RWPE2 (cell line): ENCODE measurements at regions not wholly inside any gene's neighbourhood (a gene's known extent, or its start where the extent isn't known, plus 50 kb on each side); places are given as distances from the start of the nearest gene placed in this dataset.

Experiments used
- ATAC-seq: fragments of 200-7000 bp; cut with Tn5 transposase; 3 replicates; pipeline ENCODE4 v1.9.1; 2021; ENCODE audit warnings: low read depth
- DNase-seq: peaks from one replicate; pipeline ENCODE4 v3.0.0-alpha.2; 2020; ENCODE audit warnings: low spot score
- H3K27ac ChIP-seq: fragments of 450-650 bp; 2 replicates; pipeline ENCODE4 v1.5.1; 2017; ENCODE audit warnings: mild to moderate bottlenecking; ENCODE audit not compliant: poor library complexity, severe bottlenecking
- H3K27me3 ChIP-seq: fragments of 250-450 bp; sonication (Bioruptor Pico); 2 replicates; pipeline ENCODE4 v1.5.1; 2021; ENCODE audit warnings: mild to moderate bottlenecking, moderate library complexity; ENCODE audit not compliant: insufficient read depth, poor library complexity, severe bottlenecking
- H3K36me3 ChIP-seq: fragments of 250-450 bp; sonication (Bioruptor Pico); 2 replicates; pipeline ENCODE4 v1.5.1; 2020; ENCODE audit warnings: low read depth, mild to moderate bottlenecking, moderate library complexity
- H3K4me1 ChIP-seq: fragments of 250-450 bp; sonication (Bioruptor Pico); 2 replicates; pipeline ENCODE4 v1.5.1; 2021; ENCODE audit warnings: mild to moderate bottlenecking, moderate library complexity; ENCODE audit not compliant: insufficient read depth, poor library complexity, severe bottlenecking
- H3K4me3 ChIP-seq: fragments of 250-450 bp; sonication (Bioruptor Pico); 2 replicates; pipeline ENCODE4 v1.5.1; 2021; ENCODE audit warnings: mild to moderate bottlenecking, moderate library complexity; ENCODE audit not compliant: severe bottlenecking
- H3K9me3 ChIP-seq: fragments of 250-450 bp; sonication (Bioruptor Pico); 2 replicates; pipeline ENCODE4 v1.5.1; 2021; ENCODE audit warnings: mild to moderate bottlenecking, moderate library complexity; ENCODE audit not compliant: severe bottlenecking
- CTCF ChIP-seq: fragments of 450-650 bp; IDR thresholded peaks from one replicate; pipeline ENCODE4 v1.5.1; 2017; ENCODE audit warnings: mild to moderate bottlenecking, moderate library complexity; ENCODE audit not compliant: poor library complexity, severe bottlenecking

GRCh38 chr3:117399311-117400078 lies 689.9 kb downstream of the TUSC7 start:
- Histone ChIP-seq H3K4me1 (peaks cover 7% of the 10 kb centered on the region), H3K27me3 (no peaks in the 10 kb centered on the region), H3K36me3 (no peaks in the 10 kb centered on the region), H3K9me3 (no peaks in the 10 kb centered on the region), H3K4me3 (no peak overlapping the region), H3K27ac (no peak overlapping the region)
- DNase-seq (no peak), ATAC-seq (0 out of 3 replicates have a peak, but pooled peaks have one; percentile 48)
- TF ChIP-seq CTCF, result no peak

- DNase-seq, result no peak
- H3K4me3 ChIP-seq, result no peak overlapping the region
- no peaks in the 10 kb centered on the region for H3K27me3 ChIP-seq
- H3K4me1 ChIP-seq, result peaks cover 10% of the 10 kb centered on the region
- TF ChIP-seq CTCF, result no peak
- H3K9me3 ChIP-seq, result no peaks in the 10 kb centered on the region
- H3K27ac ChIP-seq, result no peak overlapping the region
- ATAC-seq, result no peak
- H3K36me3 ChIP-seq, result no peaks in the 10 kb centered on the region
Measured at GRCh38 chr3:117400303-117400702, 690.7 kb downstream of the TUSC7 start.

GRCh38 chr3:117404141-117404540 lies 694.6 kb downstream of the TUSC7 start:
- no peak for TF ChIP-seq CTCF
- no peak overlapping the region for H3K4me3 ChIP-seq
- H3K36me3 ChIP-seq, result no peaks in the 10 kb centered on the region
- peaks cover 10% of the 10 kb centered on the region for H3K4me1 ChIP-seq
- ATAC-seq, result peak; percentile 65; the same call in 2 of the 3 replicates
- DNase-seq, result no peak
- H3K9me3 ChIP-seq, result no peaks in the 10 kb centered on the region
- H3K27me3 ChIP-seq, result no peaks in the 10 kb centered on the region
- no peak overlapping the region for H3K27ac ChIP-seq

DNA sequence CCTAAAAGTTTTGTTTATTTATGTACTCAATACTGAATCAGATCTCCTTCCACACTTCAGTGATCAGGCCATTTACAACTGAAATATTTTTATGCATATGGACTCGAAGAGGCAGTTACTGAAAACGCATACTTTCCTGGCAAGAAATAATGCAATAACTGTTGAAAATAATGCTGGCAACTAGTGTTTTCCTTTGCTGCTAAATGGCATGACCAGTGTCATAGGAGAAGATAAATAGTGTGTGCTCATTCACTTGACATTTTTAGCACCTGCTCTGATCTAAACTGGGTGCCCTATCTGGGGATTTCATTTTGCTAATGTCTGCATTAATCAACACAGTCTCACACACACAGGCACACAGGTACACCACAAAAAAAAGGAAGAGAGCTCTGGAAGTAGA lies 695.2 kb downstream of the TUSC7 start:
- ATAC-seq (no peak), DNase-seq (no peak)
- TF ChIP-seq CTCF, result no peak
- Histone ChIP-seq H3K36me3 (no peaks in the 10 kb centered on the region), H3K9me3 (no peaks in the 10 kb centered on the region), H3K4me1 (peaks cover 10% of the 10 kb centered on the region), H3K27ac (no peak overlapping the region), H3K27me3 (no peaks in the 10 kb centered on the region), H3K4me3 (no peak overlapping the region)

- Histone ChIP-seq H3K4me1 (peaks cover 10% of the 10 kb centered on the region), H3K27me3 (no peaks in the 10 kb centered on the region), H3K36me3 (no peaks in the 10 kb centered on the region), H3K4me3 (no peak overlapping the region), H3K27ac (no peak overlapping the region), H3K9me3 (no peaks in the 10 kb centered on the region)
- no peak for TF ChIP-seq CTCF
- DNase-seq (no peak), ATAC-seq (no peak)
Measured at GRCh38 chr3:117405359-117405758, 695.8 kb downstream of the TUSC7 start.
